HG02973 (cell line): ENCODE measurements at regions not wholly inside any gene's neighbourhood (a gene's known extent, or its start where the extent isn't known, plus 50 kb on each side); places are given as distances from the start of the nearest gene placed in this dataset.

Experiments used
- ATAC-seq: cut with Tn5 transposase; IDR thresholded peaks from one replicate; pipeline ENCODE4 v1.9.1; 2021; ENCODE audit warnings: moderate library complexity; ENCODE audit not compliant: unreplicated experiment

DNA sequence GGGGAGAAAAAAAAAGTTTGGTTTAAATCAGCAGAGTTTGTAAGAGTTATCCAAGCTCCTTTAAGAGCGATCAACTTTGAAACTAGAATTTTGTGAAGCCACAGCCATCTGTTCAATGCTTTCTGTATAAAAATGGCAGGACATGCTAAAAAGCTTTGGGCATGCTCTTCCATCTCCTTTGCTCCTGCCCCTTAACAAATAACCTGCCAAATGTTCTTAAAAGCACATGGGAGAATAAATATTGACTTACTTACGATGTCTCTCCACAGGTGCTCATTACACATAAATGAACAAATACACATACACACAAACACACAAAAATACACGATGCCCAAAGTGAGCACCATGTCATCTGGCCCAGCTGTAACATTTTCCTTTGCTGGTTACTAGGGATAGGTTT, 211.8 kb upstream of the DPH6 start:
- ATAC-seq, result no peak

DNA sequence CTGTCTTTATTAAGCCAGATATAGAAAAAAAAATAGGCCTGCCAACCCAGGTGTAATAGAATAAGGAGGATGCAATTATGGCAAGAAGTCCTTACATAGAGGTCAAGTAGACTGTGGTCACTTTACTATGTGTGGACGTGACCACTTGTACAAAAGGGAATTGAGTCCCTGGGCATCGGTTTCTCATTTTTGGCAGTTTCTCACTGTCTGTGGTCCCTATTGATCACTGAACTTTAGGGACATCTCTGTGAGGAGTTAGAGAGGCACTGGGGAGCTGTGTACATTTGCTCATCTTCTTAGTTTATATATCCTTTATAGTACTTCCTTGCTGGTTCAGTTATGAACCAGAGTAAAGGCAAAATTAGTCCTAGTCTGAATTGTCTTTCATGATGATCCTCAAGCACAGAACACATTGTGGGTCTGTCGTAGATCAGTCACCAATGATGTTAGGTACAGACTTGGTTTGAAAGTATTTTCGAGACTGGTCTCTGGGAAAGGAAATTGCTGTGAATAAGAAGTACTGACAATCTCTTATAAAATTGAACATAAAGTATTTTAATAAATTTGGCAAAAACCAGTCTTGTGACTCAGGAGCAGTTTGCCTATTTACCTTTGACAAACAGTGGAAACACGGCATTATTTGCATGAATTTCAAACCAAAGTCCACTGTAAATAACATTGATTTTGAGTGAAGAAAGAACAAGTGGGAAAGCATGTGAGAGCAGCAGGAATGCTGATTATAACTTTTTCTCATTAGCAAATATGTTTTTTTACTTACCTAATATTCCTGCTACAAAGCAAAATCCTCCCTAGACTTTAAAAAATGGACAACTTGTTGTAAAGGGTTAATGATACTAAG, 218.9 kb upstream of the DPH6 start:
- ATAC-seq, result no peak

GRCh38 chr15:35768949-35769348, 223.0 kb upstream of the DPH6 start:
- no peak for ATAC-seq

GRCh38 chr15:35769656-35770055, 223.7 kb upstream of the DPH6 start:
- no peak for ATAC-seq

DNA sequence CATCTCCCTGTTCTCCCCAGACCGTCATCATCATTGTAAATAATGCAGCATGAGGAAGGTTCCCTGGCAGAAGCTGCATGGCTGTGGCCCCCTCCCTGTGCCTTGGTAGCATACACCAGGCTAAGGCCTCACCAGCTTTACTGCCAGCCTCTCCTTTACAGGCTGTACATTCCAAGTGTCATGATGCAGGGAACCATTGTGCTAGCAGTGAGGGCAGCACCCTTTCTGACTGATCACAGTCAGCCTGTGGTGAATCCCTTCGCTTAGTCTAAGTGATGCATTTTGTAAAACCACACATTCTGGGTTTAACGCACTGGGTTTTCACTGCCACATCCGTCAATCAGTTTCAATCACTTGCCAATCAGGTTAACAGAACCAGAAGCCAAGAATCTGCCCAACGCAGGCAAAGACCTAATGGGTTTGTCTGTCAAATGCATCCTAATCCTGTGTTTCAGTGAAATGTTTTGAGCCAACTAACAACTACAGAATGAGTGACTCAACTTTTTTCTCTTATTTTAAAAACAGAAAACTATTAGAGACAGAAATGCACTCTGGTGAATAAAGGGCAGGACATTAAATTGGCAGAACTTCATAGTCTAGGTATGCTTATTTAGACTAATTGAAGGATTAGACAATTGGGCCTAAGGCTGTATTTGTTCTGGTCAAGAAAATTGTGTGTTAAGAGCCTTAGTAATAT, 225.9 kb upstream of the DPH6 start:
- ATAC-seq, result no peak

- ATAC-seq, result no peak
These were observed 228.7 kb upstream of the DPH6 start for GRCh38 chr15:35774653-35775052.

GRCh38 chr15:35775471-35775870, 229.5 kb upstream of the DPH6 start:
- no peak for ATAC-seq

DNA sequence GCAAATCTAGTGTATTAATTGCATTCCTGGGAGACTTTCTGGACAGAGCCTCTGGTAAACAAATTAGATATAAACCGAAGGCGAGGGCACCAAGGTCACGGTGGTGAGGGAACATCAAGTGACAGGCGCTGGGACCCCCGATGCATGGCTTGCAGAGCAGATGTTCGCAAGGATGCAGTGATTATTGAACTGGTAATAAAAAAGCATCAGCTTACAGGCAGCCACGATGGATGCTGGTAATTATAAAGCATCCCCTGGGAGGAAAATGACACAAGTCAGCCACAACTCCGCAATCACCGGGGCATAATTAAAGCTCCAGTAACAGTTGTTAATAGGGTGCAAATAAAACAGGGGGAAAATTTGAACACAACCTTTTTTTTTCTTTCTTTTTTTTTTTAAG, 231.1 kb upstream of the DPH6 start:
- ATAC-seq, result no peak

GRCh38 chr15:35783203-35783602, 237.2 kb upstream of the DPH6 start:
- no peak for ATAC-seq

GRCh38 chr15:35784745-35785144, 238.8 kb upstream of the DPH6 start:
- no peak for ATAC-seq

- ATAC-seq, result no peak
These were observed 264.0 kb upstream of the DPH6 start for GRCh38 chr15:35810007-35810406.

GRCh38 chr15:35813573-35813972, 267.6 kb upstream of the DPH6 start:
- ATAC-seq, result no peak

- ATAC-seq, result no peak
These were observed 272.9 kb upstream of the DPH6 start for GRCh38 chr15:35818846-35819245.

DNA sequence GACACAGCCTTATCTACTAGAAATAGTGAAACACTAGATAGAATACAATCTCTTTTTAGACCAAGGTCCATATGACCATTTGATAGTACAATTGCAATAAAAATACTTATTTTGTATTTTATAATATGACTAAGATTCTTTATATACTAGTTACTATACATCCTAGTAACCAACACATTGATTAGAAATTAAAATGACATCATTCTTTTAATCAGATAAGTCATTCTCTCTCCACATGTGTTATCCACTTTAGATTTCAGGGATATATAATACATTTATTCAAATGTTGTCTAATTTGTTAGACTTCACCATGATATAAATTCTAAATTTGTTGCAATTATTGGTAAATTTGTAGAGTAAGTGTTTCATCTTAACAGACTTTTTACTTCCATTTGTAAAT, 276.2 kb upstream of the DPH6 start:
- no peak for ATAC-seq

- no peak for ATAC-seq
These were observed 281.2 kb upstream of the DPH6 start for GRCh38 chr15:35827141-35827540.

GRCh38 chr15:35827911-35828310, 281.9 kb upstream of the DPH6 start:
- ATAC-seq, result no peak

- no peak for ATAC-seq
These were observed 287.6 kb upstream of the DPH6 start for GRCh38 chr15:35833581-35833980.

GRCh38 chr15:35834216-35834830, 288.4 kb upstream of the DPH6 start:
- ATAC-seq, result no peak

DNA sequence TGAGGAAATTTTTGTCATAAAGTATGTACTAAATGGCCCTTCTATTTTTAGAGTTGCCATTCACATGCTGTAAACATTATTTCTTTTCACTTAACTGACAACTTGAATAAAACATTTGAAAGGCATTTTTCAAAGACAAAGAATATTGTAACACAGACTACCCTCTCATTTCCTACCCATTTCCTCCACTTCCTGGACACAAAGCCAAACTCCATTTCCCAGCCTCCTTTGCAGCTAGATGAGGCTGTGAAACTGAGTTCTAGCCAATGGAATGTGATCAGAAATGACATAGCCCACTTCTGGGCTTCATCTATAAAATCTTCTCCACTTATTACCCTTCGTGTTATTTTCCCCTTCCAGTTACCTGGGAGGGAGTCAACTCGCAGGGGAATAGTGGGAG, 288.9 kb upstream of the DPH6 start:
- ATAC-seq, result no peak

DNA sequence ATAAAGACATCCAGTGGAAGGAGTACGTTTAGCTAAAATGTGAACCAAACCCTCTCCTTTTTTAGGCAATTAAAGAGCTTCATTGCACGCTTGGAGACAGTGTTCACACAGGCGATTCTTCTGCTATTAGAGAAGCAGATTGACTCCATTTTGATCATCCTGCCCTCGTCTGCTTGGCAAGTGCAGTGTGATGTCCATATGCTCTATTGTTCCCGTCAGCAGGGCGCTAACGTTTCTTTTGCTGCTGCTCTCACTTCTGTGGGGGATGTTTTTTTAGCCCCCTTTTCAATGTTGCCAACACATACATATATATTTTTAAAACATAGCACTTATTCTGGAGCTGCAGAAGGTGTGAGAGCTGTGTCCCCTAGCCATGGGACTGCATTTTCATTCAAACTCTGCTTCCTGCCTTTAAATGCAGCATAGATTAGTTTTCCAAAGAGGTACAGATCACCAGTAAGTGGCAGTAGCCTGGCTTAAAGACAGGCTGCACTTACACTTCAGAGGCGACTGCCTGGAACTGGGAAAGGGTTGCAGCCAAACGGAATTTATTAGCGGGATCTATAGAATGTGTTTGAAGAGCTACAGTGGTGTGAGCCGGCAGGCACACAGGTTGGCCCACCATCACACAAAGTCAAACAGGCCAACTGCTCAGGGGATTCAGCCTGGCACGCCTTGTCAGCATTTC, 292.6 kb upstream of the DPH6 start:
- no peak for ATAC-seq

GRCh38 chr15:35842631-35843030, 296.7 kb upstream of the DPH6 start:
- ATAC-seq, result no peak
